ENCODE measurements at regions not wholly inside any gene's neighbourhood (a gene's known extent, or its start where the extent isn't known, plus 50 kb on each side); places are given as distances from the start of the nearest gene placed in this dataset.

DNA sequence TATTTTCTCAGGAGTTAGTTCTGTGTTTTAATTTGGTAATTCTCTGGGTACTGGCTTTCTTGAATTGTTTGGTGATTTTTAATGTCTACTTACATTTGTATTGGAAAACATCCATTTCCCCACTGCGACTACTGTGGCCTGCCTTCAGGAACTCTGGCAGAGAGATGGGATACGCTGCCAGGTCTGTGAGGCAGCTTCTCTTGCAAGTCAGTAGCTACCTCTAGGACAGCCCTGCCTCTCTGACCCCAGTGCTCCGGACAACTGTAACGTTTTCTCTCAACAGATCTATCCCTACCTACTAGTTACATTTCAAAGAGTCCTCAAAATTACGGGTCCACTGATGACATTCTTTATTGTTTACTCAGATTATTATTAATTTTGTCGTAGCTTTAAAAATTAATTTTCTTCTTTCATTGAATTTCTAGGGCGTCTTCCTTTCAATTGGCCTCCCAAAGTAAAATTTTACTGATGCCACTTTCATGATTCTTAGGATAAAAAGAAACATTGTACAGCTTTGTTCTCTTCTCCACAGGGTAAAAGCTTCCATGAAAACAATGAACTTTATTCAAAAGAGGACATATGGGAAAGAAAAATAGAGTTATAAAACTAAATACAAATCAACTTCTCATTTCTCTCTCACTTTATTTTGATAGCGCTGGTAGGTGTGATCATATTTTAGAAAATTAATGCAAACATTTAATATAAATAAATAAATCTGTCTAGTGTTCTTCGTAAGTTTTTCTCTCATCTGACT, 123.2 kb upstream of the GOLGA8J start:
- Histone ChIP-seq H3K36me3 (ENCODE audit: control insufficient read depth, insufficient read depth, low read length) (no peaks in the 10 kb centered on the region), H3K9me3 (ENCODE audit: control insufficient read depth, insufficient read depth, low read length) (no peaks in the 10 kb centered on the region), H3K4me3 (ENCODE audit: low read length) (no peak overlapping the region), H3K27ac (ENCODE audit: low read length) (no peak overlapping the region), H3K4me1 (ENCODE audit: control insufficient read depth, insufficient read depth, low read length) (no peaks in the 10 kb centered on the region; the same call in 1 of the 2 replicates), H3K27me3 (ENCODE audit: control insufficient read depth, insufficient read depth, low read length) (no peaks in the 10 kb centered on the region)
- no peak for DNase-seq (ENCODE audit: low read depth, low spot score)
- no CpG with 5 or more reads among the region's 9 CpGs for WGBS (ENCODE audit: insufficient coverage, insufficient read length)

GRCh38 chr15:29952225-29952624, 130.0 kb upstream of the TJP1 start:
- no peak for DNase-seq (ENCODE audit: low read depth, low spot score)

DNA sequence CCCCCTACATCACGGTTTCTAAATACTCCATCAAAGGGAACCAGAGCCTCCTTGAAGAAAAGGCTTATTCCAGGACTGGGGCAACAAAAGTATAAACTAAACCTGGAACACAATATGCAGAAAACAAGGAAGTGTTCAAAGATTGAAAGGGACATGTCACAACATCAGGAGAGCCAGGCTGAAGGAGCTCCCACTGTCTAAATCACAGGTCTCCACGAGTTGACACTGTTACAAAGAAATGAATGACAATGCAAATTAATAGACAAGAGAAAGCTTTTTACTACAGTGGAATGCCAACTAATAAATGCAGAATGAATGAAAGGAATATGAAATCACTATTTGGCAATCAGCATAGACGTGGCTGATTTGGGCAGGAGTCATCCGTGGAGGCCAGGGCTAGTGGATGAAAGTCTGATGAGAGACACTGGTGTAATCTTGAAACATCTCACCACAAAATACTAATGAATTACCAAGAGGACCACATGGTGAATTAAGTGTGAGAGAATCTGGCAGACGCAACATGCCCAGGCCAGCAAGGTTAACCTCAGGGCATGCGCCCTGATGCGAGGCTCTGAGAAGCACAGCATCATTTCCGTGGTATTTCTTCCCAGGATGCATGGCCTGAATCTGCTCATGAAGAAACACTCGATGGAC, 123.8 kb upstream of the TJP1 start:
- WGBS (ENCODE audit: insufficient coverage, insufficient read length): no CpG with 5 or more reads among the region's 9 CpGs
- no peak overlapping the region for H3K27ac ChIP-seq (ENCODE audit: low read length)
- H3K9me3 ChIP-seq (ENCODE audit: control insufficient read depth, insufficient read depth, low read length): no peaks in the 10 kb centered on the region
- H3K27me3 ChIP-seq (ENCODE audit: control insufficient read depth, insufficient read depth, low read length): no peaks in the 10 kb centered on the region
- no peak for DNase-seq (ENCODE audit: low read depth, low spot score)
- no peaks in the 10 kb centered on the region; the same call in 1 of the 2 replicates for H3K36me3 ChIP-seq (ENCODE audit: control insufficient read depth, insufficient read depth, low read length)
- H3K4me3 ChIP-seq (ENCODE audit: low read length): no peak overlapping the region
- no peaks in the 10 kb centered on the region for H3K4me1 ChIP-seq (ENCODE audit: control insufficient read depth, insufficient read depth, low read length)

More at GRCh38 chr15:29952225-29952624, 130.0 kb upstream of the TJP1 start:
- Histone ChIP-seq H3K27me3 (ENCODE audit: control insufficient read depth, insufficient read depth, low read length) (no peaks in the 10 kb centered on the region), H3K36me3 (ENCODE audit: control insufficient read depth, insufficient read depth, low read length) (no peaks in the 10 kb centered on the region; the same call in 1 of the 2 replicates), H3K4me1 (ENCODE audit: control insufficient read depth, insufficient read depth, low read length) (no peaks in the 10 kb centered on the region), H3K9me3 (ENCODE audit: control insufficient read depth, insufficient read depth, low read length) (no peaks in the 10 kb centered on the region), H3K27ac (ENCODE audit: low read length) (no peak overlapping the region), H3K4me3 (ENCODE audit: low read length) (no peak overlapping the region)
- no CpG with 5 or more reads among the region's 1 CpG for WGBS (ENCODE audit: insufficient coverage, insufficient read length)

DNA sequence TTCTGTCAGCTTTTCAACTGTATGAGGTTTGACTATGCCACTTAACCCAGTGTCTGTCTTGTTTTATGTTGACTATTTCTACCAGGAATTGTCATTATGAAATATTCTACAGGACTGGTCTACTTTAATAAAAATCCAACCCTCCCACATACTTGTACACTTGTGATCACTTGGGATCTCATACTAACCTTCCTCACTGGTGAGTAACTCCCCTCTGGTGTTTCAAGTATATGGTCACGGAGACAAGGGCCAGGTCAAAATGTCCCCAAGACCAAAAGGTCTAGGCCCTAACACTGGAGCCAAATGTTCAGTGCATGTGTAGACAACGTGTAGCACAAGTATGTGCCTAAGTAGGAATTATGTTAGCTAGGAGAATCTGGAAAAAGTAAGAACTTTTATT, 122.7 kb upstream of the TJP1 start:
- no peak overlapping the region for H3K27ac ChIP-seq (ENCODE audit: low read length)
- no peak overlapping the region for H3K4me3 ChIP-seq (ENCODE audit: low read length)
- no peaks in the 10 kb centered on the region; the same call in 1 of the 2 replicates for H3K36me3 ChIP-seq (ENCODE audit: control insufficient read depth, insufficient read depth, low read length)
- no peaks in the 10 kb centered on the region for H3K27me3 ChIP-seq (ENCODE audit: control insufficient read depth, insufficient read depth, low read length)
- H3K4me1 ChIP-seq (ENCODE audit: control insufficient read depth, insufficient read depth, low read length): no peaks in the 10 kb centered on the region
- WGBS (ENCODE audit: insufficient coverage, insufficient read length): no CpG with 5 or more reads among the region's 2 CpGs
- no peaks in the 10 kb centered on the region for H3K9me3 ChIP-seq (ENCODE audit: control insufficient read depth, insufficient read depth, low read length)
- no peak for DNase-seq (ENCODE audit: low read depth, low spot score)

GRCh38 chr15:29942548-29942947, 120.3 kb upstream of the TJP1 start:
- Histone ChIP-seq H3K27ac (ENCODE audit: low read length) (no peak overlapping the region), H3K4me3 (ENCODE audit: low read length) (no peak overlapping the region), H3K36me3 (ENCODE audit: control insufficient read depth, insufficient read depth, low read length) (no peaks in the 10 kb centered on the region), H3K4me1 (ENCODE audit: control insufficient read depth, insufficient read depth, low read length) (no peaks in the 10 kb centered on the region), H3K27me3 (ENCODE audit: control insufficient read depth, insufficient read depth, low read length) (no peaks in the 10 kb centered on the region), H3K9me3 (ENCODE audit: control insufficient read depth, insufficient read depth, low read length) (no peaks in the 10 kb centered on the region)
- no CpG with 5 or more reads among the region's 7 CpGs for WGBS (ENCODE audit: insufficient coverage, insufficient read length)
- no peak for DNase-seq (ENCODE audit: low read depth, low spot score)

DNA sequence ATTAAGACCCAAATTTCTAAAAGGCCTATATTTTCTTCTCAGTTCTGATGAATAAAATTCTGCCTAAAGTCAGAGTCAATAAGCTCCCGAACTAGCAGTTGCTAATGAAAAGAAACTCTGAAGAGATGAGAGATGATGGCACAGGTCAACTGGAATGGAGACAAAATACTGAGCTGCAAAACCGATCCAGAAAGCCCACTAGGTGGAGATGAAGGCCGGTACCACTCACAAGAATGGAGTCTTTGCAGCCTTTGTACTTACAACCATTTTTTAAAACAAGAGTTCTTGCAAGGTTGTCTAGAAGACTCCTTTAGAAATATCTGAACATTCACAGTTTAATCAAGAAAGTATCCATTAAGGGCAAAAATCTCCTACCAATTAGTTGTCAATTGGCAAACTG, 119.9 kb upstream of the TJP1 start:
- no peak for DNase-seq (ENCODE audit: low read depth, low spot score)
- Histone ChIP-seq H3K36me3 (ENCODE audit: control insufficient read depth, insufficient read depth, low read length) (no peaks in the 10 kb centered on the region), H3K4me3 (ENCODE audit: low read length) (no peak overlapping the region), H3K4me1 (ENCODE audit: control insufficient read depth, insufficient read depth, low read length) (no peaks in the 10 kb centered on the region), H3K9me3 (ENCODE audit: control insufficient read depth, insufficient read depth, low read length) (no peaks in the 10 kb centered on the region), H3K27me3 (ENCODE audit: control insufficient read depth, insufficient read depth, low read length) (no peaks in the 10 kb centered on the region), H3K27ac (ENCODE audit: low read length) (no peak overlapping the region)
- no CpG with 5 or more reads among the region's 3 CpGs for WGBS (ENCODE audit: insufficient coverage, insufficient read length)

GRCh38 chr15:29939404-29939803, 117.1 kb upstream of the TJP1 start:
- no peak for DNase-seq (ENCODE audit: low read depth, low spot score)
- no peaks in the 10 kb centered on the region for H3K27me3 ChIP-seq (ENCODE audit: control insufficient read depth, insufficient read depth, low read length)
- H3K27ac ChIP-seq (ENCODE audit: low read length): no peak overlapping the region

DNA sequence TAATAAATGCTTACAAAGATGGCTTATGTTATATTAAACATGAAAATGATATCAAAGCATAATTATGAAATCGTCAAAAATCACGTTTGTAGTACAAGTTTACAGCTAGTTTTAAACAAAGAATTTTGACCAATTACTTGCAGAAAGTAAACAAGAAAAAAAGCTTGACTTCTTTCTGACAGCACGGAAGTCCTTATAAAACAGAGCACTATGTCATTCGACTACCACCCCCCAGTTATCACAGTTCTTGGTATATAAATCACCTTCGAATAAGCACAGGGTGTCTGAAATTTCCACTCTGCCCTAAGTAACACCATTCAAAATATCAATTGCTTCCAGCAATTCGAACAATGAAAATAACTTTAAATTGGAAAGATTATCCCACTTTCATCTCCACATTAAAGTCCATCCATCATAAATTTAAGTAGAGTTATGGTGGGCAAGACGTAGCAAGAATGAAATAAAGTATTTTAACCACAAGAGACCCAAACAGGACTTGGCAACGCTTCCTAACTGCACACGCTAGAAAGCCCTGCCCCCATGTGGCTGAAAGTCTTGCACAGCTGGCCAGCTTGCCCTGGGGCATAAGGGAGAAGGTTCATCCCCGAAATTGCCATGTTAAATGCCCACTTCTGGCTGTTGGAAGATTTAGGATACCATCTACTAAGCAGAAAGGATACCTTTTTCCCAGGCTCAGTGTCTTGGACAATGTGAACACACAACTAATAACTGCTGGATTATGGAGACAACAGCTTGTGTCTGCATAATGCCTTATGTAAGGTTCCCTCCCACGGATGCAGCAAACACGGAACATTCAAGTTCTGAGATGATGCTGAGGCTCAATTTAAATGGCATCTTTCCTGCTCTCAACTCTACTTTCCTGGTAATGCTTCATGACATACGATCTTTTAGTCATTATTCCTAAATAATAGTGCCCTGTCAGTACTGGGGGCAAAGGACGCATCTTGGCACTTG, 116.4 kb upstream of the TJP1 start:
- Histone ChIP-seq H3K4me3 (ENCODE audit: low read length) (no peak overlapping the region), H3K36me3 (ENCODE audit: control insufficient read depth, insufficient read depth, low read length) (no peaks in the 10 kb centered on the region), H3K9me3 (ENCODE audit: control insufficient read depth, insufficient read depth, low read length) (no peaks in the 10 kb centered on the region), H3K27me3 (ENCODE audit: control insufficient read depth, insufficient read depth, low read length) (no peaks in the 10 kb centered on the region), H3K4me1 (ENCODE audit: control insufficient read depth, insufficient read depth, low read length) (no peaks in the 10 kb centered on the region), H3K27ac (ENCODE audit: low read length) (no peak overlapping the region)
- no peak for DNase-seq (ENCODE audit: low read depth, low spot score)
- no CpG with 5 or more reads among the region's 14 CpGs for WGBS (ENCODE audit: insufficient coverage, insufficient read length)

More at GRCh38 chr15:29939404-29939803, 117.1 kb upstream of the TJP1 start:
- no peaks in the 10 kb centered on the region for H3K9me3 ChIP-seq (ENCODE audit: control insufficient read depth, insufficient read depth, low read length)
- H3K36me3 ChIP-seq (ENCODE audit: control insufficient read depth, insufficient read depth, low read length): no peaks in the 10 kb centered on the region
- no peak overlapping the region for H3K4me3 ChIP-seq (ENCODE audit: low read length)
- H3K4me1 ChIP-seq (ENCODE audit: control insufficient read depth, insufficient read depth, low read length): no peaks in the 10 kb centered on the region
- no CpG with 5 or more reads among the region's 1 CpG for WGBS (ENCODE audit: insufficient coverage, insufficient read length)

DNA sequence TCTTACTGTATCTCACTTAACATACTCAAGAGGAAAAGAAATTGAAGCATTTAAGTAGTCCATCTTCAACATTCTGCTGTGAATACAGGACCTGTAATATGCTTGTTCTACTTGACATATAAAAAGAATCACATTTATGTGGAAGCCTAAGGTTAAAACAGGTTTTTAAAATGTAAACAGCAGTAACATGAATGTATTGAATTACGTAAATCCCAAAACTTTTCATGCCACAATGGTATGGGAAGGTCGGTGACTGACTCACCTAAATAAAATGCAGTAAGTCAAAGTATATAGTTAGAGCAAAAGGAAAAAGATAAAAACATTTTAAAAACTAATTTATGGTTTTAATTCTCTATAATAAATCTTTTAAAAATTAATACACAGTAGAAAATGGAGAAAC, 115.7 kb upstream of the TJP1 start:
- H3K4me3 ChIP-seq (ENCODE audit: low read length): no peak overlapping the region
- no peak overlapping the region for H3K27ac ChIP-seq (ENCODE audit: low read length)
- no peak for DNase-seq (ENCODE audit: low read depth, low spot score)
- WGBS (ENCODE audit: insufficient coverage, insufficient read length): no CpG with 5 or more reads among the region's 2 CpGs
- H3K36me3 ChIP-seq (ENCODE audit: control insufficient read depth, insufficient read depth, low read length): no peaks in the 10 kb centered on the region
- no peaks in the 10 kb centered on the region for H3K4me1 ChIP-seq (ENCODE audit: control insufficient read depth, insufficient read depth, low read length)
- H3K27me3 ChIP-seq (ENCODE audit: control insufficient read depth, insufficient read depth, low read length): no peaks in the 10 kb centered on the region
- H3K9me3 ChIP-seq (ENCODE audit: control insufficient read depth, insufficient read depth, low read length): no peaks in the 10 kb centered on the region

- no CpG with 5 or more reads among the region's 10 CpGs for WGBS (ENCODE audit: insufficient coverage, insufficient read length)
- H3K27ac ChIP-seq (ENCODE audit: low read length): no peak overlapping the region
- DNase-seq (ENCODE audit: low read depth, low spot score): no peak
Measured at GRCh38 chr15:29936353-29937049, 114.2 kb upstream of the TJP1 start.

More at GRCh38 chr15:29936353-29937049, 114.2 kb upstream of the TJP1 start:
- Histone ChIP-seq H3K36me3 (ENCODE audit: control insufficient read depth, insufficient read depth, low read length) (no peaks in the 10 kb centered on the region), H3K9me3 (ENCODE audit: control insufficient read depth, insufficient read depth, low read length) (no peaks in the 10 kb centered on the region), H3K27me3 (ENCODE audit: control insufficient read depth, insufficient read depth, low read length) (no peaks in the 10 kb centered on the region), H3K4me1 (ENCODE audit: control insufficient read depth, insufficient read depth, low read length) (no peaks in the 10 kb centered on the region), H3K4me3 (ENCODE audit: low read length) (no peak overlapping the region)

Measured in iPS DF 6.9 (cell line).